ENCODE measurements at regions not wholly inside any gene's neighbourhood (a gene's known extent, or its start where the extent isn't known, plus 50 kb on each side); places are given as distances from the start of the nearest gene placed in this dataset.

DNA sequence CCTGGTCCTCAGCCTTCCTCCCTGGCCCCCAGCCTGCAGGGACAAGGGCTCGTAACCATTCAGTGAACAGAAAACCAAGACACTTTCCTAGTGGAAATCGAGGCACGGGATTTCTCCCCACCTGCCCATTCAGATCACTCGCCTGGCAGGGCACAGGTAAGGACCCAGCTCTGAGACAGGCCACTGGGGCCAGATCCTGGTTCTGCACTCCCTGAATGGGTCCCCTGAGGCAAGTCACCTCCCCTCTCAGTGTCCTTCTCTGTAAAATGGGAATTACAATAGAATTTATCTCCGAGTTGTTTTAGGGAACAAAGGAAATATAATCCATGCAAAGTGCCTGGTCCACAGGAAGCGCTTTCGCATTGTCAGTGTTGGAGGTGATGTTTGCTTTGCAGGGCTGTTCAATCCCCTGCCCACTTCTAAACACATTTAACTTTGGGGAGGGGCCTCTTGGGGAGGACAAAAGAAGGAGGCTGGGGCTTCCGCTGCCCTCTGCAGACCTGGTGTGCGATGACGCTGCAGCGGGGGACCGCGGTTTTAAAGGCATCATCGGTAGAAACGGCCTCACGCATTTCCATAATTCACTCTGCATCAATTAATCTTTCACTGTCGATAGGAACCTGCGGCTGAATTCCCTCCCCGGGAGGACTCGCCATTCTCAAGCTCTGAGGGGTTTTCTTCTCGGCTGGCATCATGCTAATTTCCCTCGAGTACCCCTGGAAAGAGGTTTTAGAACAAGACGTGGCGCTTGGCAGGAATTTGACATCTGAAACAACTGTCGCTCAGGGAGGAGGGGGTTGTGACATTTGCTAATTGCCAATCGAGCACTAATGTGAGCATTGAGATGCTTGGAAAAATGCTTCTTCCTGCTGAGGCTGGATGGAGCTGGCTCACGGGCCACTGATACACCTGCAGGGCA, 70.4 kb upstream of the FGF3 start:
- TF ChIP-seq POLR2A (IDR thresholded peaks at IDR 0.05; ENCODE audit: low read depth, low read length) (no peak), TAF1 (IDR thresholded peaks at IDR 0.05; ENCODE audit: borderline replicate concordance, low read depth, low read length) (no peak), POLR2AphosphoS5 (IDR thresholded peaks at IDR 0.05; ENCODE audit: low read depth, low read length) (no peak)
